ENCODE measurements at regions not wholly inside any gene's neighbourhood (a gene's known extent, or its start where the extent isn't known, plus 50 kb on each side); places are given as distances from the start of the nearest gene placed in this dataset.

DNA sequence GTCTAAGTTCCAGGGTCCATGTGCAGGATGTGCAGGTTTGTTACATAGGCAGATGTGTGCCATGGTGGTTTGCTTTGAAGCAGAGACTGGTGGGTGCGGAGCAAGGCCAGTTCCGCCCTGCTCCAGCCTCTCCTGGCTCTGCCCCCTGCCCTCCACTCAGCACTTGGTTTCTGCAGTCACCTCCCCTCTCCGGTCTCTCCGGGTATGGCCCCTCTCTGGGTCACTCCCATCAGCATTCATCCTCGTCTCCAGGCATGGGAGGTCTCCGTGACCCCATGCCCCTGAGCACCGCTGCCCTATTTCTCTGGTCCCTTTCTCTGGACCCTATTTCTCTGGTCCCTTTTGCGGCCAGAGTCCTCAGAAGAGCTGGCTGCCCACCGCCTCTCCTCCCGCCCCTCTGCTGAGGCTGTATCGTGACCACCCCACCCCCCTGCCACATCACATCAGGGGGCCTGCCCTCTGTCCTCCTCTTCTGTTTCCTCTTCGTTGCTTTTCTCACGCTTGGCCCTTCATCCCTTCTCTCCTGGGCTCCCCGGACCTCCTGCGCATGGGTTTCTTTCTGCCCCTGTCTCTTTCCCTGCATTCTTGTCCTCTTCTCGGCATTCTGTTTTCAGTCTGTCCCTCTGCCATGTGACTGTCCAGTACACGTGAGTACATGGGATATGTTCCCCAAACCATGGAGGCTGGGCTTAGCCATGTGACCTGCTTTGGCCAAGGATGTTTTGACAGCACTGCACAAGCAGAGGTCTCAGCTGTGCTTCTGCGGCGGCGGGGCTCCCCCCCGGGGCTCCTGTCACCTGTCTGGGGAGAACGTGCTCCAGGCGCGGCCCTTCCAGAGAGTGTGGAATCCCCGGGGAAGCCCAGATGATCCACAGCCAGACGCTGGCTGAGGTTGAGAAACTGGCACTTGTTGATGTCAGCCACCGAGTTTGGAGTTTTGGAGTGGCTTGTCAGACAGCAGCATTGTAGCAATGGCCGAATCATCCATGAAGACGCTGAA lies 54.4 kb upstream of the C1orf174 start:
- DNase-seq: no peak

DNA sequence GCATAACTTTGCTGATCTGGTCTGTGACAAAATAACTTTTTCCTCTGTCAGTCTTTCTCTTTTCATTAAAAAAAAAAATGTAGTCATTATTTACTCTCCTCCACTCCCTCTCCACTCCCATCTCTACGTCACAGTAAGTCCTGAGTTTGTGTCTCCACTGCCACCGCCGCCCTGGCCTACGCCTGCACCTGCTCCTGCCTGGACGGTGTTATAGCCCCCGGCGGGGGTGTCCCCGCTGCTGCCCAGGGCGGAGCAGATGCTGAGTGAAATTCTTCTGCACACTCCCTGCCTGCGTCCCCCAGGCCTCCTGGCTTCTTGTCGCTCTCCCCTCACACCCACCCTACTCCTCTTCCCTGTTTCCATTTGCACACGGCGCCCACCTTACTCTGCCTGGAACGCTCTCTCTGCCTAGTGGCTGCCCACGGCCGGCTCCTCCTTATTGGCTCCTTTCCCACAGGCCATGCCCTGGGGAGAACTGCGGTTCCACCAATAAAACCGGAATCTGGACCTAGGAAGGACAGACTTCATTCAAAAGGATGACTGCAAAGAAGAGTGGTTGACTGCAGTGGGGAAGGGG lies 55.2 kb upstream of the C1orf174 start:
- DNase-seq: no peak

DNA sequence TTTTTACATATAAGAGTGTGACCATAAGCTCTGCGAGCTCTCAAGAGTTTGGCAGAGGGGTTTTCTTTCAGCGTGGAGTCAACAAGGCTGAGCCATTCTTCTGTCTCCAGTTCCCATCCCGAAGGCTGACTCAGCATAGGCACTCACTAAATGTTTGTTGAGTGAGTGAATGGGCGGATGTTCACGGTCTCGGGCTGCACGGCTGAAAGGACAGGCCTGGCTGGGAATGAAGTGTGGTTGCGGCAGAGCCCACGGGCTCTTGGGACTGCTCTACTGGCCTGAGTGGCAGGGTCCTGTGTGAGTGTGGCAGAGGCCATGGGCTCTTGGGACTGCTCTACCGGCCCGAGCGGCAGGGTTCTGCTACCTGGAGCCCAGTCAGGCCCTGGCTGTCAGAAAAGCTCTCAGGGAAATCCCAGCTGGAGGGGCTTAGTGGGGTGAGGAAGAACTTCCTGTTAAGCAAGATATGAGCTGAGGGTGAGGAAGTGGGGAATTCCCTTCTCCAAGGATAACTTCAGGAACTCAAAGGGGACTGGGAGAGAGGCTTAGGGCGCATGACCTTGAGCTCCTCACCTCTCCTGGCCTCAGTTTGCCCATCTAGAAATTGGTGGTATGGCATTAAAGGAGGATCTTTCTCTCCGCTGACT lies 56.6 kb upstream of the C1orf174 start:
- DNase-seq: no peak

- DNase-seq: no peak
Measured at GRCh38 chr1:3959361-3959760, 59.3 kb upstream of the C1orf174 start.

DNA sequence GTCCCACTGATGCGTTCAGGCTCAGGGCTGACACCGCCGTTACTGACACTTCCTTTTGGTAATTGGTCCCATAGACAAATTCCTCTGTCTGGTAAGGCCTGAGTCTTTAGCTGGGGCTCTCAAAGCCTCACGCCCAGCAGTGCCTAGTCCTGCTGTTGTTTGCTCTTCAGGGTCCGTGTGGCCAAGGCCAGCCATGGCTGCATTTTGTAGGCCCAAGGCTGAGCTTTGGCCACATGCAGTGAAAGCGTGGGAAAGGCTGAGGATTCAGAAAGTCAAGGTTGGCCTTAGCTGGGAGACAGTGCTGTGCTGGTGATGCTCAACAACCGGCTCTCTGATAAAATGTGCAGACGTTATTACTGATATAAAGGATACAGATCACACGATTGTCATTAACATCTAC lies 63.5 kb upstream of the C1orf174 start:
- DNase-seq: no peak

DNA sequence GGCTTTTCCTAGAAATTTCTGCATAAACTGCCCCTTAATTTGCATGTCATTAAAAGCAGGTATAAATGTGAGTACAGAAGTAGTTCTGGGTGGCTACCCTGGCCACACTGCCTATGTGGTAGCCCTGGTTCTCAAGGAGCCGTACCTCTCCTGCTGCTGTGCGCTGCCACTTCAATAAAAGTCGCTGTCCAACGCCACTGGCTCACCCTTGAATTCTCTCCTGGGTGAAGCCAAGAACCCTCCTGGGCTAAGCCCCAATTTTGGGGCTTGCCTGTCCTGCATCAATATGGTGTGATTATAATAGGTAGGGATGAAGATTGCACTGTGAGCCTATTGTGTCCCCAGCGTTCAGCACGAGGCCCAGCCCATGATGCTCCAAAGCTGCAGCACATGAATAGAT lies 65.6 kb upstream of the C1orf174 start:
- DNase-seq: no peak

GRCh38 chr1:3968851-3969250 lies 68.8 kb upstream of the C1orf174 start:
- no peak for DNase-seq

- no peak for DNase-seq
Measured at GRCh38 chr1:3971981-3972380, 71.9 kb upstream of the C1orf174 start.

- no peak for DNase-seq
Measured at GRCh38 chr1:3975903-3976630, 76.0 kb upstream of the C1orf174 start.

DNA sequence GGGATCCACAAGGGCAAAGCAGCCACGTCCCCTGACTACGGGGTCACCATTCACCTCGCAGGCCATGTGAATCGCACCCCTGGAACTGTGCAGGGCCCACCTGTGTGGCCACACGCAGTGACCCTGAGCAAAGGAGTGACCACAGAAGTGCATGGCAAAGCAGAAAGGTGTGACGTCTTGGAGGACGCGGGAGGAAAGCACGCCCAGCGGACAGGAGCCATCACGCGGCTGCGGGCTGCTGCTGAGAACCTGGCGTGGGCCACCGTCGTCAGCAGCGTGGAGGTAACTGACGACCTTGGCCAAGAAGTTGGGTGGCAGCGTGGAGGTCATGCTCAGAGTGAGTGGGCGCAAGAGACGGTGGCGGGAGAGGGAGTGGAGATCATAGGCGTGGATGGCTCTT lies 76.7 kb upstream of the C1orf174 start:
- no peak for DNase-seq

- no peak for DNase-seq
Measured at GRCh38 chr1:3978196-3978989, 78.3 kb upstream of the C1orf174 start.

DNA sequence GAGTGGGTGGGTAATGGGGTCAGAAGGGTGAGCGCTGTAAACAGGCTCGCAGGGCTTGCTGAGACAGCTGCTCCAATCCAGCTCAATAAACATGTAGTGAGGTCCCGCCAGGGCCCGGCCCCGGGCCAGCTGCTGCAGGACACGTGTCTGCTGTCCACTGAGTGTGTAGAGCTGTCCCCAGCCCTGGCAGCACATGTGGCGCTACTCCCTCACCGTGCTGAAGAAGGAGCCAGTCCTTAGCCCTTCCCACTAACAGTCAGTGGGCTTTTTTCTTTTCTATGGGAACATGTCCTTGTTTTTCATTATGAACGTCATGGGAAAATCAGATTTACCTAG lies 78.9 kb upstream of the C1orf174 start:
- peak; percentile 39 for DNase-seq

GRCh38 chr1:3981261-3981660 lies 81.2 kb upstream of the C1orf174 start:
- no peak for DNase-seq

DNA sequence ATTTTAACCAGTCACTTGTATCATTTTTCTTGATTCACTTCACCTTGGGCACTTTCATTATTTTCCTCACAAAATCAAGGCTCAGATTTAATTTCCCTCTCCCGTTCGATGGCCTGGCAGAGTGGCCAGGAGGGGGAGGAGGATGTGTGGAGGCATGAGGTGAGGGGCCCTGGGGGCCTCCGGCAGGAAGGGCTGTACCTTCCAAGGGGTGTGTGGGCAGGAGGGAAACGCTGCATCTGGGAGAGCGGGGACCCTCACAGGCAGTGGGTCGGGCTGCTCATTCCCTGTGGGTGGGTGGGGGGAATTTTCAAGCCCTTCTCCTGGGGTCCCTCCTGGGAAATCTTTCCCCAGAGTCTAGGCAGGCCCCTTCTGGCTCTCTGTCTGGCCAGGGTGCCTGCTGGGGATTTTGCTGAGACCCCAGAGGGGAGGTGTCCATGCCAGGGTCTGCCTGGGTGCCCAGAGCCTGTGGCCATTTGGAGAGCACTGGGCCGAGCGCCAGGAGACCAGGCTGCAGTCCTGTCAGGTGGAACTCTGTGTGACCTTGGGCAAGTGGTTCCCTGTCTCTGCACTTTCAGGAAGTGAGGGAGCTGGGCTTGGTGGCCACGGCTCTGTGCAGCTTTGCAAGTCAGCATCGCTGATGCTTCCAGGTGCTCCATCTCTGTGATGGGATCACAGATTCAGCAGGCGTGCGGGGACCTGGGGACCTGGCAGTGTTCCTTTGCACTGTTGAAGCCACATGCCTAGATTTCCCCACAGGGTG lies 81.9 kb upstream of the C1orf174 start:
- DNase-seq: no peak

- DNase-seq: no peak
Measured at GRCh38 chr1:3983181-3983580, 83.1 kb upstream of the C1orf174 start.

- no peak for DNase-seq
Measured at GRCh38 chr1:3984586-3984985, 84.5 kb upstream of the C1orf174 start.

- no peak for DNase-seq
Measured at GRCh38 chr1:3986686-3987218, 86.7 kb upstream of the C1orf174 start.

- no peak for DNase-seq
Measured at GRCh38 chr1:3987669-3988235, 87.7 kb upstream of the C1orf174 start.

DNA sequence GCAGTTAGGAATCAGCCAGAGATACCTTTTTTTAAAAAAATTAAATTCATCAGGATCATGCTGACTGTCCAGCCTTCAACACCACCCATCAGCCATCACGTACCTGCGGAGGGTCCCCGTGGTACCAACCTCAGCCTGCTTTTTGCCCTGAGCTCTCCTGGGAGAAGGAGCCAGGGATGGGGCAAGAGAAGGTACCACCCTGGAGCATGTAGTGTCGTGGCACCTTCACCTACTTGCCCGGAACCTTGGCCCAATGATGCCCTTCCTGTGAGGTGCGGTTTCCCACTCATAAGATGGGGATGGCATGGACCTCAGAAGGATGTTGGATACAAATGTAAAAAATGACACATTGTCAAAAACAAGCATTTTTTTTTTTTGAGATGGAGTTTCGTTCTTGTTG lies 88.4 kb upstream of the C1orf174 start:
- DNase-seq: no peak

GRCh38 chr1:3989465-3989864 lies 89.4 kb upstream of the C1orf174 start:
- DNase-seq: no peak

GRCh38 chr1:3992103-3992556 lies 92.1 kb upstream of the C1orf174 start:
- no peak for DNase-seq
